ENCODE measurements at regions not wholly inside any gene's neighbourhood (a gene's known extent, or its start where the extent isn't known, plus 50 kb on each side); places are given as distances from the start of the nearest gene placed in this dataset.

DNA sequence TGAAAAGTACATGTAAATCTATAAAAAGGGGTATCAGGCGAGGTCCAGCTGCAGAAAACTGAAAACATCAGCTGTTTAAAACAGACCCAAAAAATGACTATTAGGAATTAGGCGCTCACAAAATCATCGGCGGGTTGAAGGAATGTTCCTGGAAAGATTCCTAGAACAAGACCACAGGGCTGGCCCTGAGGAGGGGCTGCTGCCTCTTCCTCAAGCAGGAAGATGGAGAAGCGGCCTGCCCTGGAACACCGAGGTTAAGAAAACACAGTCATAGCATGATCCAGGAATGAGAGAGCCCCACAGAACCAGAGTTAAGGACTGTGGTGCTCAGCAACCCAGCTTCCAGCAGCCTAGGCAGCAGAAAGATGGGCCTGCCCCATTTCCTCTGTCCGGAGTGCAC is 78.4 kb downstream of the C11orf91 start:
- 62 to 66% methylated on average over 7 of the region's 7 CpGs for WGBS, 2 donors
- H3K4me3 ChIP-seq = no peak overlapping the region
- H3K4me1 ChIP-seq = no peaks in the 10 kb centered on the region
- no peak for TF ChIP-seq POLR2A (IDR thresholded peaks at IDR 0.05)
- TF ChIP-seq, protein P1, sequence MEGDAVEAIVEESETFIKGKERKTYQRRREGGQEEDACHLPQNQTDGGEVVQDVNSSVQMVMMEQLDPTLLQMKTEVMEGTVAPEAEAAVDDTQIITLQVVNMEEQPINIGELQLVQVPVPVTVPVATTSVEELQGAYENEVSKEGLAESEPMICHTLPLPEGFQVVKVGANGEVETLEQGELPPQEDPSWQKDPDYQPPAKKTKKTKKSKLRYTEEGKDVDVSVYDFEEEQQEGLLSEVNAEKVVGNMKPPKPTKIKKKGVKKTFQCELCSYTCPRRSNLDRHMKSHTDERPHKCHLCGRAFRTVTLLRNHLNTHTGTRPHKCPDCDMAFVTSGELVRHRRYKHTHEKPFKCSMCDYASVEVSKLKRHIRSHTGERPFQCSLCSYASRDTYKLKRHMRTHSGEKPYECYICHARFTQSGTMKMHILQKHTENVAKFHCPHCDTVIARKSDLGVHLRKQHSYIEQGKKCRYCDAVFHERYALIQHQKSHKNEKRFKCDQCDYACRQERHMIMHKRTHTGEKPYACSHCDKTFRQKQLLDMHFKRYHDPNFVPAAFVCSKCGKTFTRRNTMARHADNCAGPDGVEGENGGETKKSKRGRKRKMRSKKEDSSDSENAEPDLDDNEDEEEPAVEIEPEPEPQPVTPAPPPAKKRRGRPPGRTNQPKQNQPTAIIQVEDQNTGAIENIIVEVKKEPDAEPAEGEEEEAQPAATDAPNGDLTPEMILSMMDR (IDR thresholded peaks at IDR 0.05) = no peak
- H3K27ac ChIP-seq = no peak overlapping the region
- DNase-seq = no peak
- intact Hi-C loops (cut with DNase I) = no loop called here
- H3K9me3 ChIP-seq = no peaks in the 10 kb centered on the region
- H3K27me3 ChIP-seq = peaks cover 0 to 4% (median 0%) of the 10 kb centered on the region in 4 donors
- no peaks in the 10 kb centered on the region for H3K36me3 ChIP-seq

DNA sequence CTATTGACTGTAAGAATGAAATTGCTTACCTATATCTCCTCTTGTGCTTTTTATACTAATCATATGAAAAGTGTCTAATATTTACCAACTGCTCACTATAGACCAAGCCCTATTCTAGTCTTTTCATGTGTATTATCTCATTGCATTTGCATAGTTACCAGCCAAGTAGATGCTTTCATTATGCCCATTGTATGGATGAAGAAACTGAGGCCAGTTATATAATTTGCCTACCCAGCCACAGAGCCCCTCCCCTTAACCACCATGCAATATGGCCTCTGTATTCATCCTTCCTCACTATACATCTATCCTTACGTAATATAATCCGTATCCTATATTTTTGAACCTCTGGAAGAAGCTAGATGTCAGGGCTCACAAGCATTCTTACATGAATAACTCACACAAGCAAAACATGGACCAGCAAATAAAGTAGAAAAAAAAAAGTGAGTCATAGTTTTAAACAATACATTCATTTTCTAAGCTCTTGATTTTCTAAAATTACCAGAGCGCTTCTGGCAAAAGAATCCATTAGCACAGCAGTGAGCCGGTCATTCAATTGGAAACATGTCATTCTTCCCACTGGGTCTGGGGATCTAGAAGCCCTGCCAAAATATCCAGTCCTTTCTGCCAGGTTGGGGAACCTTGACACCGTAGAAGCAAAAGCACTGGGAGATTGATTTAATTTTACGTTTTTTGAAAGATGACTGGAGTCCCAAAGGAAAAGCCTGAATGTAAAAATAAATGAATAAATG is 80.0 kb downstream of the C11orf91 start:
- Histone ChIP-seq H3K4me3 (no peak overlapping the region), H3K36me3 (no peaks in the 10 kb centered on the region), H3K9me3 (no peaks in the 10 kb centered on the region), H3K27ac (no peak overlapping the region), H3K27me3 (peaks cover 0 to 13% (median 0%) of the 10 kb centered on the region in 4 donors), H3K4me1 (no peaks in the 10 kb centered on the region)
- intact Hi-C loops (cut with DNase I) = no loop called here
- DNase-seq = no peak
- no peak for TF ChIP-seq POLR2A (IDR thresholded peaks at IDR 0.05)
- TF ChIP-seq, protein P1 (IDR thresholded peaks at IDR 0.05) = no peak
- 58 to 67% methylated on average over 6 of the region's 6 CpGs for WGBS, 2 donors

DNA sequence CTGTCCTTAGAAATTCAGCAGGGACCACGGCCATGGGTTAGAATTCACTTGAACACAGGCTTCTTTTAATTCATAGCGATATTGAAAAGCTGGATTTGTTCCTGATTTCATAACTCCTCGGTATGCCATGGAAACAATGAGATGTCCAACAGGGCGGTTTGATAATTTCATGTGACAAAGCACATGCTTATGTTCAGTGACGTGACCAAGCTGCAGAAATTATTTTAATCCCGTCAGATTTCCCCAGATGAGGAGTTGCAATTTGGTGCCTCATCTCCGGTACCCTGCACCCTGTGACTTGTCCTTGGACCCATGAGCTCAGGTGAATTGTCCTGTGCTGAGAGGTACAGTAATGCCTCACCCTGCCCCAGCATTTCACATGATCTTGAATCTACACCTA is 81.7 kb downstream of the C11orf91 start:
- TF ChIP-seq, protein P1 (IDR thresholded peaks at IDR 0.05) = no peak
- TF ChIP-seq POLR2A (IDR thresholded peaks at IDR 0.05) = no peak
- Histone ChIP-seq H3K9me3 (no peaks in the 10 kb centered on the region), H3K27ac (no peak overlapping the region), H3K27me3 (peaks cover 0 to 13% (median 0%) of the 10 kb centered on the region in 4 donors), H3K4me1 (no peaks in the 10 kb centered on the region), H3K36me3 (no peaks in the 10 kb centered on the region), H3K4me3 (no peak overlapping the region)
- WGBS, 2 donors = 82 to 92% methylated on average over 7 of the region's 7 CpGs
- no peak for DNase-seq
- intact Hi-C loops (cut with DNase I) = no loop called here

DNA sequence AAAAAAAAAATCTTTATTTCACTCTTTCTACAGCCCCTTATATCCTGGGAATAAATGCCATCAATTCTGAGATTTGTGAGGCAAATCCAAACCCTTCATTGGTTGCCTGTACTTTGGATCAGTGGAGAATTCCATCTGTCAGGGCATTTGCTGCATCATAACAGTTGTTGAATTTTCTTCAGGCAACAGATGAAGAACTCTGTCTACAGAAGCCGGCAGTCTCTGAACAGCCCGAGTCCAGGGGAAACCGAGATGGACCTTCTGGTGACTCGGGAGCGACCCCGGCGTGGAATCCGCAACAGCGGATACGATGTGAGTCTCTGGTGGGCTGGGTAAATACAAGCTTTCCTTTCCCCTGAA is 82.3 kb downstream of the C11orf91 start:
- no peaks in the 10 kb centered on the region for H3K4me1 ChIP-seq
- H3K27me3 ChIP-seq = peaks cover 0 to 13% (median 0%) of the 10 kb centered on the region in 4 donors
- no peaks in the 10 kb centered on the region for H3K9me3 ChIP-seq
- H3K36me3 ChIP-seq = no peaks in the 10 kb centered on the region
- no peak overlapping the region for H3K4me3 ChIP-seq
- TF ChIP-seq POLR2A (IDR thresholded peaks at IDR 0.05) = no peak
- TF ChIP-seq, protein P1 (IDR thresholded peaks at IDR 0.05) = no peak
- intact Hi-C loops (cut with DNase I) = no loop called here
- WGBS, 2 donors = 87 to 94% methylated on average over 9 to 10 of the region's 10 CpGs
- DNase-seq = no peak
- no peak overlapping the region for H3K27ac ChIP-seq

GRCh38 chr11:33617672-33618350 is 82.8 kb downstream of the C11orf91 start:
- H3K36me3 ChIP-seq = no peaks in the 10 kb centered on the region
- H3K27ac ChIP-seq = no peak overlapping the region
- no peak overlapping the region for H3K4me3 ChIP-seq
- intact Hi-C loops (cut with DNase I) = no loop called here
- WGBS, 2 donors = 72 to 74% methylated on average over 8 of the region's 8 CpGs
- no peaks in the 10 kb centered on the region for H3K4me1 ChIP-seq
- H3K9me3 ChIP-seq = no peaks in the 10 kb centered on the region
- TF ChIP-seq, protein P1 (IDR thresholded peaks at IDR 0.05) = no peak
- TF ChIP-seq POLR2A (IDR thresholded peaks at IDR 0.05) = no peak
- H3K27me3 ChIP-seq = peaks cover 0 to 13% (median 0%) of the 10 kb centered on the region in 4 donors
- no peak for DNase-seq
